ENCODE measurements at regions not wholly inside any gene's neighbourhood (a gene's known extent, or its start where the extent isn't known, plus 50 kb on each side); places are given as distances from the start of the nearest gene placed in this dataset.

DNA sequence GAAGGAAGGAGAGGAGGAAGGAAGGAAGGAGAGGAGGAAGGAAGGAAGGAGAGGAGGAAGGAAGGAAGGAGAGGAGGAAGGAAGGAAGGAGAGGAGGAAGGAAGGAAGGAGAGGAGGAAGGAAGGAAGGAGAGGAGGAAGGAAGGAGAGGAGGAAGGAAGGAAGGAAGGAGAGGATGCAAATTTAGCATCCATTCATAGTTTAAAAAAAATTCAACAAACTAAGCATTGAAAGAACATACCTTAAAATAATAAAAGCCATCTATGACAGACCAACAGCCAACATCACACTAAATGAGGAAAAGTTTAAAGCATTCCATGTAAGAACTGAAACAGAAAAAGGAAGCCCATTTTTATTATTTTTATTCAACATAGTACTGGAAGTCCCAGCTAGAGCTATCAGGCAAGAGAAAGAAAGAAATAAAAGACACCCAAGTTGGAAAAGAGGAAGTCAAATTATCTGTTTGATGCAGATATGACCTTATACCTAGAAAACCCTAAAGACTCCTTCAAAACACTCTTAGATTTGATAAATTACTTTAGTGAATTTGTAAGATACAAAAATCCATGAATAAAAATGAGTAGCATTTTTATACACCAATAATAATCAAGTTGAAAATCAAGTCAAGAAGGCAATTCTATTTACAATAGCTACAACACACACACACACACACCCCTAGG is 52.2 kb upstream of the FXR1 start:
- Histone ChIP-seq H3K4me1 (ENCODE audit: control insufficient read depth, extremely low read depth, insufficient read depth, low read length) (no peaks in the 10 kb centered on the region), H3K9ac (replicated peaks; ENCODE audit: extremely low read depth, insufficient read depth, low read length) (no peak overlapping the region), H3K27me3 (ENCODE audit: control insufficient read depth in 2 of 2, insufficient read depth in 2 of 2, low read length in 2 of 2) (no peaks in the 10 kb centered on the region), H3K9me3 (replicated peaks; ENCODE audit: control insufficient read depth, insufficient read depth, low read length) (no peaks in the 10 kb centered on the region), H3K27ac (ENCODE audit: insufficient read depth, low read depth, low read length) (no peak overlapping the region), H3K9me1 (replicated peaks; ENCODE audit: control insufficient read depth, extremely low read depth, insufficient read depth, low read length) (no peaks in the 10 kb centered on the region), H3K4me2 (ENCODE audit: insufficient read depth, low read length) (no peak overlapping the region), H2AFZ (ENCODE audit: low read depth, low read length) (no peak overlapping the region), H3K4me3 (replicated peaks in 1 of 3; ENCODE audit: insufficient read depth in 1 of 3, low read depth in 1 of 3, low read length in 3 of 3) (no peak overlapping the region), H3K79me2 (ENCODE audit: control insufficient read depth, insufficient read depth, low read length) (no peaks in the 10 kb centered on the region), H4K20me1 (replicated peaks; ENCODE audit: control insufficient read depth, extremely low read depth, insufficient read depth, low read length) (no peaks in the 10 kb centered on the region), H3K36me3 (ENCODE audit: control insufficient read depth in 2 of 2, extremely low read depth in 1 of 2, insufficient read depth in 2 of 2, low read length in 2 of 2) (no peaks in the 10 kb centered on the region)
- BruUV-seq (replicated peaks): no TSS peak
- POLR2A ChIA-PET: no interaction called here
- DNase-seq (ENCODE audit: low read depth, low spot score) (no peak), FAIRE-seq (no peak)
- intact Hi-C loops (cut with micrococcal nuclease): no loop called here
- CTCF ChIA-PET: no interaction called here
- TF ChIP-seq EZH2 (IDR thresholded peaks at IDR 0.05; ENCODE audit: borderline replicate concordance, low read depth, low read length, severe bottlenecking) (no peak), FOS (IDR thresholded peaks at IDR 0.05; ENCODE audit: borderline replicate concordance, insufficient read depth, low read length) (no peak), JUN (IDR thresholded peaks at IDR 0.05; ENCODE audit: borderline replicate concordance, insufficient read depth, insufficient read length, low read depth) (no peak), GATA2 (IDR thresholded peaks at IDR 0.05; ENCODE audit: insufficient read depth, insufficient read length, low read depth, low read length) (no peak), POLR2A (IDR thresholded peaks at IDR 0.05; ENCODE audit: low read depth, low read length) (no peak), POLR2AphosphoS5 (IDR thresholded peaks at IDR 0.05; ENCODE audit: insufficient read depth, low read depth, low read length) (no peak), MYC (IDR thresholded peaks at IDR 0.05; ENCODE audit: low read depth, low read length) (no peak)
- TF ChIP-seq, protein P1, sequence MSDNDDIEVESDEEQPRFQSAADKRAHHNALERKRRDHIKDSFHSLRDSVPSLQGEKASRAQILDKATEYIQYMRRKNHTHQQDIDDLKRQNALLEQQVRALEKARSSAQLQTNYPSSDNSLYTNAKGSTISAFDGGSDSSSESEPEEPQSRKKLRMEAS (IDR thresholded peaks at IDR 0.05; ENCODE audit: insufficient read depth, insufficient read length): no peak
- TF ChIP-seq, protein P2, sequence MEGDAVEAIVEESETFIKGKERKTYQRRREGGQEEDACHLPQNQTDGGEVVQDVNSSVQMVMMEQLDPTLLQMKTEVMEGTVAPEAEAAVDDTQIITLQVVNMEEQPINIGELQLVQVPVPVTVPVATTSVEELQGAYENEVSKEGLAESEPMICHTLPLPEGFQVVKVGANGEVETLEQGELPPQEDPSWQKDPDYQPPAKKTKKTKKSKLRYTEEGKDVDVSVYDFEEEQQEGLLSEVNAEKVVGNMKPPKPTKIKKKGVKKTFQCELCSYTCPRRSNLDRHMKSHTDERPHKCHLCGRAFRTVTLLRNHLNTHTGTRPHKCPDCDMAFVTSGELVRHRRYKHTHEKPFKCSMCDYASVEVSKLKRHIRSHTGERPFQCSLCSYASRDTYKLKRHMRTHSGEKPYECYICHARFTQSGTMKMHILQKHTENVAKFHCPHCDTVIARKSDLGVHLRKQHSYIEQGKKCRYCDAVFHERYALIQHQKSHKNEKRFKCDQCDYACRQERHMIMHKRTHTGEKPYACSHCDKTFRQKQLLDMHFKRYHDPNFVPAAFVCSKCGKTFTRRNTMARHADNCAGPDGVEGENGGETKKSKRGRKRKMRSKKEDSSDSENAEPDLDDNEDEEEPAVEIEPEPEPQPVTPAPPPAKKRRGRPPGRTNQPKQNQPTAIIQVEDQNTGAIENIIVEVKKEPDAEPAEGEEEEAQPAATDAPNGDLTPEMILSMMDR (IDR thresholded peaks at IDR 0.05; ENCODE audit: extremely low read depth in 1 of 2, insufficient read depth in 1 of 2, low read depth in 1 of 2, low read length in 2 of 2): no peak
- dilution Hi-C loops (cut with MboI; ENCODE audit: extremely low pct_ligation_motif_present, low sequenced_read_pairs): no loop called here

Measured in endothelial cell of umbilical vein (primary cell).